ENCODE measurements at regions not wholly inside any gene's neighbourhood (a gene's known extent, or its start where the extent isn't known, plus 50 kb on each side); places are given as distances from the start of the nearest gene placed in this dataset.

DNA sequence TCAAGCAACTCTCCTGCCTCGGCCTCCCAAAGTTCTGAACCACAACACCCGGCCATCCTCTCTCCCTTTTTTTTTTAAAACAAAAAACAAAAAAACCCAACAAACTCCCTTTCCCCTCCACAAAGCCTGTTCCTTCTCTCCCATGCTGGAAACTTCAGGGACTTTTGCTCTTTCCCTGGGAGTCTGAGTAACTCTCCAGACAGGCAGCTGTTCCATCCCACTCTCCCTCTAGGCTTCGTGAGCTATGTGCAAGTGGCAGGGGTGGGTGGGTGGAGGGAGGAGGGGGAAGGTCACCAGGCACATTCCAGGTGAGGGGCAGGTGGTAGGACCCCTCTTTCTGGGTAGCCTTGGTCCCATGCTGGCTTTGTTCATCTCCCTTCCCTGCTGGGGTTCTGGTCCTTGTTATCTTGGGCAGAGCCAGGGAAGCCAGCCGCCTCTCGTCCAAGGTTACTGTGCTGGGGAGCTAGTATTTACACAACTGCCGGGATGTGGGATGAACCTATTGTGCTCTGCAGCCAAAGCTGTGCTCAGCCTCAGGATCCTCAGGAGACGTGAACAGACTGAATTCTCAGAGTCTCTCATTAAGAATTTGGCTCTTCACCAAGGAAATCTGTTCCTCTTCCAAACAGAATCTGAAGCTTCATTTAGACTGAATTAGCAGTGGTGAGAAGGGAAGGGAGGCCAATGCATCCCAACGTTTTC is 106.9 kb downstream of the LIPG start:
- TF ChIP-seq, protein P1, sequence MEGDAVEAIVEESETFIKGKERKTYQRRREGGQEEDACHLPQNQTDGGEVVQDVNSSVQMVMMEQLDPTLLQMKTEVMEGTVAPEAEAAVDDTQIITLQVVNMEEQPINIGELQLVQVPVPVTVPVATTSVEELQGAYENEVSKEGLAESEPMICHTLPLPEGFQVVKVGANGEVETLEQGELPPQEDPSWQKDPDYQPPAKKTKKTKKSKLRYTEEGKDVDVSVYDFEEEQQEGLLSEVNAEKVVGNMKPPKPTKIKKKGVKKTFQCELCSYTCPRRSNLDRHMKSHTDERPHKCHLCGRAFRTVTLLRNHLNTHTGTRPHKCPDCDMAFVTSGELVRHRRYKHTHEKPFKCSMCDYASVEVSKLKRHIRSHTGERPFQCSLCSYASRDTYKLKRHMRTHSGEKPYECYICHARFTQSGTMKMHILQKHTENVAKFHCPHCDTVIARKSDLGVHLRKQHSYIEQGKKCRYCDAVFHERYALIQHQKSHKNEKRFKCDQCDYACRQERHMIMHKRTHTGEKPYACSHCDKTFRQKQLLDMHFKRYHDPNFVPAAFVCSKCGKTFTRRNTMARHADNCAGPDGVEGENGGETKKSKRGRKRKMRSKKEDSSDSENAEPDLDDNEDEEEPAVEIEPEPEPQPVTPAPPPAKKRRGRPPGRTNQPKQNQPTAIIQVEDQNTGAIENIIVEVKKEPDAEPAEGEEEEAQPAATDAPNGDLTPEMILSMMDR (IDR thresholded peaks at IDR 0.05; ENCODE audit: low read depth, low read length, missing input control): no peak
- TF ChIP-seq RXRA (IDR thresholded peaks at IDR 0.05) (no peak), EGR1 (IDR thresholded peaks at IDR 0.05; ENCODE audit: low read depth in 2 of 2) (no peak), TAF1 (conservative IDR thresholded peaks at IDR 0.05) (no peak), GABPA (IDR thresholded peaks at IDR 0.05 in 1 of 2, conservative IDR thresholded peaks at IDR 0.05 in 1 of 2) (no peak), SP1 (IDR thresholded peaks at IDR 0.05) (no peak)
- TF ChIP-seq, protein P2, sequence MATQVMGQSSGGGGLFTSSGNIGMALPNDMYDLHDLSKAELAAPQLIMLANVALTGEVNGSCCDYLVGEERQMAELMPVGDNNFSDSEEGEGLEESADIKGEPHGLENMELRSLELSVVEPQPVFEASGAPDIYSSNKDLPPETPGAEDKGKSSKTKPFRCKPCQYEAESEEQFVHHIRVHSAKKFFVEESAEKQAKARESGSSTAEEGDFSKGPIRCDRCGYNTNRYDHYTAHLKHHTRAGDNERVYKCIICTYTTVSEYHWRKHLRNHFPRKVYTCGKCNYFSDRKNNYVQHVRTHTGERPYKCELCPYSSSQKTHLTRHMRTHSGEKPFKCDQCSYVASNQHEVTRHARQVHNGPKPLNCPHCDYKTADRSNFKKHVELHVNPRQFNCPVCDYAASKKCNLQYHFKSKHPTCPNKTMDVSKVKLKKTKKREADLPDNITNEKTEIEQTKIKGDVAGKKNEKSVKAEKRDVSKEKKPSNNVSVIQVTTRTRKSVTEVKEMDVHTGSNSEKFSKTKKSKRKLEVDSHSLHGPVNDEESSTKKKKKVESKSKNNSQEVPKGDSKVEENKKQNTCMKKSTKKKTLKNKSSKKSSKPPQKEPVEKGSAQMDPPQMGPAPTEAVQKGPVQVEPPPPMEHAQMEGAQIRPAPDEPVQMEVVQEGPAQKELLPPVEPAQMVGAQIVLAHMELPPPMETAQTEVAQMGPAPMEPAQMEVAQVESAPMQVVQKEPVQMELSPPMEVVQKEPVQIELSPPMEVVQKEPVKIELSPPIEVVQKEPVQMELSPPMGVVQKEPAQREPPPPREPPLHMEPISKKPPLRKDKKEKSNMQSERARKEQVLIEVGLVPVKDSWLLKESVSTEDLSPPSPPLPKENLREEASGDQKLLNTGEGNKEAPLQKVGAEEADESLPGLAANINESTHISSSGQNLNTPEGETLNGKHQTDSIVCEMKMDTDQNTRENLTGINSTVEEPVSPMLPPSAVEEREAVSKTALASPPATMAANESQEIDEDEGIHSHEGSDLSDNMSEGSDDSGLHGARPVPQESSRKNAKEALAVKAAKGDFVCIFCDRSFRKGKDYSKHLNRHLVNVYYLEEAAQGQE (IDR thresholded peaks at IDR 0.05): no peak
